H1 (cell line): ENCODE measurements at regions not wholly inside any gene's neighbourhood (a gene's known extent, or its start where the extent isn't known, plus 50 kb on each side); places are given as distances from the start of the nearest gene placed in this dataset.

Experiments
- CTCF ChIA-PET: fragments of 300-600 bp; sonication (Branson Sonifier 250); formaldehyde crosslinking; loops from one replicate; lab custom pipeline; 2021; ENCODE audit not compliant: partially characterized antibody; lab: Charles Lee
- POLR2A ChIA-PET: fragments of 300-600 bp; sonication (Branson Sonifier 250); formaldehyde crosslinking; loops from one replicate; lab custom pipeline; 2021; ENCODE audit warnings: inconsistent platforms; ENCODE audit not compliant: partially characterized antibody; lab: Charles Lee
- DNase-seq, 2 experiments: peaks; one replicate each; pipeline versions ENCODE4 v3.0.0 to v3.0.0-alpha.2; 2010 to 2022; ENCODE audit warnings: low spot score in 2 of 2, low read depth in 1 of 2, mixed read lengths in 1 of 2
- FAIRE-seq: peaks from 2 replicates; lab custom pipeline; 2011; peaks lifted over from hg19 to GRCh38; lab: Jason Lieb, UNC
- H2AFZ ChIP-seq: 2 replicates; pipeline ENCODE4 v1.8.1; 2012; ENCODE audit warnings: low read length, inconsistent platforms
- H2AK5ac ChIP-seq: 2 replicates; pipeline ENCODE4 v1.6.1; 2013; ENCODE audit warnings: low read depth, low read length
- H2BK120ac ChIP-seq: replicated peaks from 2 replicates; pipeline ENCODE3; 2013; ENCODE audit warnings: low read depth, low read length, inconsistent platforms
- H2BK12ac ChIP-seq: 2 replicates; pipeline ENCODE4 v1.6.1; 2013; ENCODE audit warnings: low read depth, low read length
- H2BK15ac ChIP-seq: 2 replicates; pipeline ENCODE4 v1.6.1; 2013; ENCODE audit warnings: low read length
- H2BK20ac ChIP-seq: 2 replicates; pipeline ENCODE4 v1.6.1; 2013; ENCODE audit warnings: low read length
- H2BK5ac ChIP-seq: 2 replicates; pipeline ENCODE4 v1.6.1; 2013; ENCODE audit warnings: low read depth, low read length
- H3K14ac ChIP-seq: 2 replicates; pipeline ENCODE4 v1.6.1; 2013; ENCODE audit warnings: inconsistent platforms; ENCODE audit not compliant: insufficient read length
- H3K18ac ChIP-seq: 2 replicates; pipeline ENCODE4 v1.6.1; 2013; ENCODE audit warnings: low read length; ENCODE audit errors: extremely low read depth
- H3K23ac ChIP-seq: 2 replicates; pipeline ENCODE4 v1.6.1; 2013; ENCODE audit warnings: inconsistent platforms; ENCODE audit not compliant: insufficient read length
- H3K23me2 ChIP-seq: 2 replicates; pipeline ENCODE4 v1.6.1; 2013; ENCODE audit warnings: low read depth, low read length
- H3K27ac ChIP-seq: 2 replicates; pipeline ENCODE4 v1.6.1; 2011; ENCODE audit warnings: low read depth, low read length, inconsistent platforms
- H3K27me3 ChIP-seq, 4 experiments: replicated peaks in 1 of 4; 1 replicate in 1 of 4; 2 replicates in 3 of 4; pipeline versions ENCODE4 v1.6.1 to v1.8.1; 2011 to 2013; ENCODE audit warnings: low read length in 3 of 4, mild to moderate bottlenecking in 3 of 4, inconsistent platforms in 2 of 4, mixed read lengths in 2 of 4, moderate library complexity in 1 of 4; ENCODE audit not compliant: control insufficient read depth in 3 of 4, insufficient read depth in 3 of 4; ENCODE audit errors: extremely low read depth in 1 of 4
- H3K36me3 ChIP-seq, 4 experiments: 2 replicates each; pipeline versions ENCODE4 v1.6.1 to v1.8.1; 2011 to 2013; ENCODE audit warnings: mild to moderate bottlenecking in 4 of 4, low read length in 3 of 4, moderate library complexity in 2 of 4, control low read depth in 1 of 4, inconsistent platforms in 1 of 4; ENCODE audit not compliant: insufficient read depth in 4 of 4, control insufficient read depth in 2 of 4
- H3K4ac ChIP-seq: replicated peaks from 2 replicates; pipeline ENCODE3; 2013; ENCODE audit warnings: low read length, low read depth, mixed read lengths, inconsistent platforms; ENCODE audit not compliant: insufficient read length
- H3K4me1 ChIP-seq, 4 experiments: replicated peaks in 1 of 4; 1 replicate in 1 of 4; 2 replicates in 3 of 4; pipeline versions ENCODE4 v1.6.1 to v1.8.1; 2011 to 2013; ENCODE audit warnings: low read length in 3 of 4, inconsistent platforms in 2 of 4, mixed read lengths in 1 of 4; ENCODE audit not compliant: insufficient read depth in 4 of 4, control insufficient read depth in 3 of 4
- H3K4me2 ChIP-seq, 2 experiments: 2 replicates each; pipeline versions ENCODE4 v1.6.1 to v1.8.1; 2011 to 2013; ENCODE audit warnings: low read depth in 2 of 2, low read length in 2 of 2, control low read depth in 1 of 2, inconsistent platforms in 1 of 2, mild to moderate bottlenecking in 1 of 2; ENCODE audit not compliant: insufficient read depth in 1 of 2
- H3K4me3 ChIP-seq, 4 experiments: fragments of 200-600, 300-600 bp in 1 of 4; sonication (generic), shearing (Covaris generic), sonication (Bioruptor Twin) in 1 of 4; 2 replicates each; pipeline versions ENCODE4 v1.5.1 to v1.8.1; 2011 to 2016; ENCODE audit warnings: low read length in 4 of 4, low read depth in 3 of 4, control low read depth in 2 of 4, inconsistent platforms in 2 of 4, mild to moderate bottlenecking in 2 of 4, mixed read lengths in 1 of 4, moderate library complexity in 1 of 4; ENCODE audit not compliant: insufficient read depth in 2 of 4; ENCODE audit errors: extremely low read depth in 1 of 4
- H3K56ac ChIP-seq: replicated peaks from 2 replicates; pipeline ENCODE3; 2013; ENCODE audit warnings: low read depth, mild to moderate bottlenecking, mixed read lengths, low read length, inconsistent platforms; ENCODE audit not compliant: insufficient read length
- H3K79me1 ChIP-seq: 2 replicates; pipeline ENCODE4 v1.6.1; 2013; ENCODE audit warnings: low read depth, low read length, control low read depth
- H3K79me2 ChIP-seq, 2 experiments: 2 replicates each; pipeline versions ENCODE4 v1.6.1 to v1.8.1; 2012 to 2013; ENCODE audit warnings: low read length in 2 of 2, mild to moderate bottlenecking in 2 of 2, inconsistent platforms in 1 of 2; ENCODE audit not compliant: insufficient read depth in 2 of 2, control insufficient read depth in 1 of 2
- H3K9ac ChIP-seq, 4 experiments: replicated peaks in 1 of 4; 1 replicate in 1 of 4; 2 replicates in 3 of 4; pipeline versions ENCODE4 v1.6.1 to v1.8.1; 2011 to 2013; ENCODE audit warnings: low read depth in 3 of 4, low read length in 3 of 4, control low read depth in 2 of 4, mild to moderate bottlenecking in 2 of 4, moderate library complexity in 2 of 4, inconsistent platforms in 1 of 4; ENCODE audit errors: extremely low read depth in 1 of 4
- H3K9me3 ChIP-seq, 2 experiments: 2 replicates each; pipeline versions ENCODE4 v1.6.1 to v1.8.1; 2012 to 2013; ENCODE audit warnings: mild to moderate bottlenecking in 2 of 2, moderate library complexity in 2 of 2, control low read depth in 1 of 2, inconsistent platforms in 1 of 2, low read depth in 1 of 2, low read length in 1 of 2, mixed read lengths in 1 of 2; ENCODE audit not compliant: insufficient read depth in 2 of 2
- H4K20me1 ChIP-seq, 2 experiments: replicated peaks in 1 of 2; 2 replicates each; pipeline versions ENCODE3 to v1.8.1; 2011 to 2013; ENCODE audit warnings: inconsistent platforms in 2 of 2, low read length in 2 of 2, mild to moderate bottlenecking in 1 of 2; ENCODE audit not compliant: insufficient read depth in 2 of 2, control insufficient read depth in 1 of 2
- H4K5ac ChIP-seq: 2 replicates; pipeline ENCODE4 v1.6.1; 2013; ENCODE audit warnings: low read length, low read depth, mixed read lengths, inconsistent platforms; ENCODE audit not compliant: insufficient read length
- H4K8ac ChIP-seq: 2 replicates; pipeline ENCODE4 v1.8.0; 2013; ENCODE audit warnings: mild to moderate bottlenecking, moderate library complexity, low read length, inconsistent platforms; ENCODE audit not compliant: insufficient read depth; ENCODE audit errors: extremely low read depth
- H4K91ac ChIP-seq: replicated peaks from 2 replicates; pipeline ENCODE3; 2013; ENCODE audit warnings: low read length, mixed read lengths, inconsistent platforms; ENCODE audit not compliant: insufficient read length
- RFX5 ChIP-seq: IDR thresholded peaks from 2 replicates; pipeline ENCODE4 v1.6.1; 2011; ENCODE audit warnings: low read depth, low read length, improper control_type of control experiment, borderline replicate concordance
- SP2 ChIP-seq: IDR thresholded peaks from 2 replicates; pipeline ENCODE4 v1.6.1; 2012; ENCODE audit warnings: mild to moderate bottlenecking, low read length, inconsistent platforms
- WGBS, 2 experiments: shearing (Covaris generic) in 1 of 2; methylation state at CpG; one replicate each; pipeline versions ENCODE4 v1.1.6 to v1.1.7; 2013 to 2015; ENCODE audit warnings: low lambda C conversion rate in 2 of 2, mixed read lengths in 2 of 2, inconsistent platforms in 1 of 2, low coverage in 1 of 2, missing lambda C conversion rate in 1 of 2; ENCODE audit not compliant: insufficient replicate concordance in 2 of 2, insufficient coverage in 1 of 2, insufficient read length in 1 of 2; ENCODE audit errors: extremely low coverage in 1 of 2, missing lambda C conversion rate in 1 of 2; 5-methylcytosine and 5-hydroxymethylcytosine counted together

- FAIRE-seq = no peak
Observed at GRCh38 chr2:49832555-49832954, 678.2 kb upstream of the FSHR start.

More at GRCh38 chr2:49832555-49832954, 678.2 kb upstream of the FSHR start:
- no peak overlapping the region for H4K8ac ChIP-seq
- 87% methylated on average over 3 of the region's 3 CpGs; no CpG with 5 or more reads in 1 of the 2 experiments for WGBS, 2 experiments
- H2BK12ac ChIP-seq = no peak overlapping the region
- H4K5ac ChIP-seq = no peak overlapping the region
- H3K79me2 ChIP-seq = no peaks in the 10 kb centered on the region
- H3K14ac ChIP-seq = no peak overlapping the region
- no peak overlapping the region for H3K4ac ChIP-seq
- H2AK5ac ChIP-seq = no peak overlapping the region
- no peak overlapping the region for H2BK5ac ChIP-seq
- H3K23ac ChIP-seq = no peak overlapping the region
- H3K4me2 ChIP-seq = no peak overlapping the region
- no peak overlapping the region for H3K56ac ChIP-seq
- peaks cover 0 to 4% (median 0%) of the 10 kb centered on the region in 4 experiments; a peak in 2 of 7 replicates for H3K4me1 ChIP-seq
- CTCF ChIA-PET = no interaction called here
- no peaks in the 10 kb centered on the region for H3K36me3 ChIP-seq
- no peaks in the 10 kb centered on the region for H4K20me1 ChIP-seq
- no peak overlapping the region for H2BK15ac ChIP-seq
- no peak overlapping the region for H3K27ac ChIP-seq
- no peak overlapping the region for H3K4me3 ChIP-seq
- no peaks in the 10 kb centered on the region for H3K9me3 ChIP-seq
- no peaks in the 10 kb centered on the region for H3K79me1 ChIP-seq
- no peak for TF ChIP-seq SP2
- TF ChIP-seq RFX5 = no peak
- H3K18ac ChIP-seq = no peak overlapping the region
- no peak overlapping the region for H4K91ac ChIP-seq
- no peak for DNase-seq
- no peak overlapping the region for H2BK120ac ChIP-seq
- no peaks in the 10 kb centered on the region for H3K27me3 ChIP-seq
- H3K9ac ChIP-seq = no peak overlapping the region
- POLR2A ChIA-PET = no interaction called here
- H2BK20ac ChIP-seq = no peak overlapping the region
- H2AFZ ChIP-seq = no peak overlapping the region
- no peaks in the 10 kb centered on the region for H3K23me2 ChIP-seq
